Calu3 (cell line): ENCODE measurements at regions not wholly inside any gene's neighbourhood (a gene's known extent, or its start where the extent isn't known, plus 50 kb on each side); places are given as distances from the start of the nearest gene placed in this dataset.
A peak's percentile ranks its signal among the peaks of the same experiment; 100 is the strongest.
"Not testable (repeated sequence)": the region's sequence is repeated elsewhere in the genome, so short reads cannot be mapped to it uniquely, and the experiment has no call there.

Source experiments
- BruUV-seq: library from RNA; stranded (reverse); fragments of 400-500 nt; replicated peaks from 2 replicates; lab custom pipeline; 2021; lab: Mats Ljungman, UMichigan
- CTCF ChIA-PET: fragments of 300-600 bp; sonication (Branson Sonifier 250); formaldehyde crosslinking; loops from one replicate; lab custom pipeline; 2022; ENCODE audit warnings: antibody characterized with exemption; lab: Charles Lee
- DNase-seq: peaks from one replicate; pipeline ENCODE4 v3.0.0; 2022
- H3K27ac Mint-ChIP-seq: one replicate; pipeline ENCODE4 v1.8.0; 2022; ENCODE audit warnings: mixed read lengths; ENCODE audit not compliant: unreplicated experiment
- H3K27me3 Mint-ChIP-seq: one replicate; pipeline ENCODE4 v1.8.0; 2022; ENCODE audit warnings: mixed read lengths; ENCODE audit not compliant: unreplicated experiment
- H3K36me3 Mint-ChIP-seq: one replicate; pipeline ENCODE4 v1.8.0; 2022; ENCODE audit warnings: mild to moderate bottlenecking, moderate library complexity, mixed read lengths; ENCODE audit not compliant: insufficient read depth, unreplicated experiment
- H3K4me1 Mint-ChIP-seq: one replicate; pipeline ENCODE4 v1.8.0; 2022; ENCODE audit warnings: mild to moderate bottlenecking, low read depth, mixed read lengths; ENCODE audit not compliant: unreplicated experiment
- H3K4me3 Mint-ChIP-seq: one replicate; pipeline ENCODE4 v1.8.0; 2022; ENCODE audit warnings: mild to moderate bottlenecking, low read depth, moderate library complexity, mixed read lengths; ENCODE audit not compliant: unreplicated experiment
- H3K9me3 Mint-ChIP-seq: one replicate; pipeline ENCODE4 v1.8.0; 2022; ENCODE audit warnings: low read depth, mixed read lengths; ENCODE audit not compliant: unreplicated experiment
- intact Hi-C: fragments of 100-400 bp; cut with micrococcal nuclease; formaldehyde crosslinking; loops from one replicate; pipeline ENCODE4 v1.10.0; 2022; ENCODE audit not compliant: unreplicated experiment
- TF ChIP-seq, protein P1 (sequence below): fragments of 200-600 bp; IDR thresholded peaks from one replicate; pipeline ENCODE4 v1.8.0; 2022; ENCODE audit warnings: antibody characterized with exemption; ENCODE audit not compliant: unreplicated experiment

DNA sequence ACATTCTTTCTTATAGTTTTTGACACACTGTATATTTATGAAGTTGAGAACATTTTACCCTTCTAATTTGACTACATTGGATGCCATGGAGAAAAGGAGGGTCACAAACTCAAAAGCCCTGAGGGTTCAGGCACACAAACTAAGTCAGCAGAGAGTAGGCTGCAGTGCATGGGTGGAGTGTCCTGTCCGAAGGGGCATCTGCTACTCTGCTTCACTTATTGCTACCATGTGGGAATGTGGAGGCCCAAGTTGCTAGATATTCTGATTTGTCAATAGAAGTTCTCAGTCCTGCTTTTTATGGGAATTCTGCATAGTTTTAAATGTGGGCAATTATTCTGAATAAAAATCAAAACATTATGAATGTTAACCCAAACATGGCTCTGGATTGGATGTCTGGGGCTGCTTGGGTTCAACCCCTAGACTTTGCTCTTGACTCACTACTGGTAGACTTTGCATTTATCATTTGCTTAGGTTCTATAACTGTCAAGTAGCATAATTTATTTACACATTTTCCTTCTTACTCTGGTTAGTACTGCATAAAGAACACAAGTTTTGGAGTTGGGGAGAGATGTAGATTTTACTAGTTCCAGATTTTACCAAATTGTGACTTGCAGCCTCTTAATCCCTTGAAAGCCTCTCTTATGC is 255.1 kb downstream of the SPRY1 start:
- peaks cover 9% of the 10 kb centered on the region for H3K4me1 Mint-ChIP-seq
- H3K36me3 Mint-ChIP-seq = no peaks in the 10 kb centered on the region
- TF ChIP-seq, protein P1, sequence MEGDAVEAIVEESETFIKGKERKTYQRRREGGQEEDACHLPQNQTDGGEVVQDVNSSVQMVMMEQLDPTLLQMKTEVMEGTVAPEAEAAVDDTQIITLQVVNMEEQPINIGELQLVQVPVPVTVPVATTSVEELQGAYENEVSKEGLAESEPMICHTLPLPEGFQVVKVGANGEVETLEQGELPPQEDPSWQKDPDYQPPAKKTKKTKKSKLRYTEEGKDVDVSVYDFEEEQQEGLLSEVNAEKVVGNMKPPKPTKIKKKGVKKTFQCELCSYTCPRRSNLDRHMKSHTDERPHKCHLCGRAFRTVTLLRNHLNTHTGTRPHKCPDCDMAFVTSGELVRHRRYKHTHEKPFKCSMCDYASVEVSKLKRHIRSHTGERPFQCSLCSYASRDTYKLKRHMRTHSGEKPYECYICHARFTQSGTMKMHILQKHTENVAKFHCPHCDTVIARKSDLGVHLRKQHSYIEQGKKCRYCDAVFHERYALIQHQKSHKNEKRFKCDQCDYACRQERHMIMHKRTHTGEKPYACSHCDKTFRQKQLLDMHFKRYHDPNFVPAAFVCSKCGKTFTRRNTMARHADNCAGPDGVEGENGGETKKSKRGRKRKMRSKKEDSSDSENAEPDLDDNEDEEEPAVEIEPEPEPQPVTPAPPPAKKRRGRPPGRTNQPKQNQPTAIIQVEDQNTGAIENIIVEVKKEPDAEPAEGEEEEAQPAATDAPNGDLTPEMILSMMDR = no peak
- intact Hi-C loops = loop anchor here (5.0 to 10.0 kb wide), 3 partner anchors 49 to 177 kb away; no protein-coding TSS in a partner anchor
- H3K9me3 Mint-ChIP-seq = peaks cover 2% of the 10 kb centered on the region
- no peak overlapping the region for H3K4me3 Mint-ChIP-seq
- BruUV-seq = no TSS peak
- CTCF ChIA-PET = interaction anchor here (0.8 kb wide), 1 partner anchor 302 kb away, joined by 3 read pairs; no protein-coding TSS in a partner anchor
- no peak overlapping the region for H3K27ac Mint-ChIP-seq
- no peak for DNase-seq
- no peaks in the 10 kb centered on the region for H3K27me3 Mint-ChIP-seq

GRCh38 chr4:123652476-123652875 is 255.9 kb downstream of the SPRY1 start:
- no peak for DNase-seq
- Mint-ChIP-seq H3K4me3 (no peak overlapping the region), H3K9me3 (peaks cover 2% of the 10 kb centered on the region), H3K27me3 (no peaks in the 10 kb centered on the region), H3K36me3 (no peaks in the 10 kb centered on the region), H3K27ac (no peak overlapping the region), H3K4me1 (peaks cover 9% of the 10 kb centered on the region)
- intact Hi-C loops = loop anchor here (5.0 to 10.0 kb wide), 3 partner anchors 50 to 178 kb away; no protein-coding TSS in a partner anchor
- CTCF ChIA-PET = no interaction called here
- no TSS peak for BruUV-seq
- TF ChIP-seq, protein P1 = no peak

GRCh38 chr4:123653236-123653635 is 256.6 kb downstream of the SPRY1 start:
- no TSS peak for BruUV-seq
- H3K4me1 Mint-ChIP-seq = peaks cover 9% of the 10 kb centered on the region
- DNase-seq = no peak
- no peaks in the 10 kb centered on the region for H3K36me3 Mint-ChIP-seq
- no peaks in the 10 kb centered on the region for H3K27me3 Mint-ChIP-seq
- TF ChIP-seq, protein P1 = no peak
- no peak overlapping the region for H3K4me3 Mint-ChIP-seq
- CTCF ChIA-PET = no interaction called here
- H3K9me3 Mint-ChIP-seq = peaks cover 2% of the 10 kb centered on the region
- intact Hi-C loops = loop anchor here (5.0 to 10.0 kb wide), 3 partner anchors 51 to 178 kb away; no protein-coding TSS in a partner anchor
- no peak overlapping the region for H3K27ac Mint-ChIP-seq

DNA sequence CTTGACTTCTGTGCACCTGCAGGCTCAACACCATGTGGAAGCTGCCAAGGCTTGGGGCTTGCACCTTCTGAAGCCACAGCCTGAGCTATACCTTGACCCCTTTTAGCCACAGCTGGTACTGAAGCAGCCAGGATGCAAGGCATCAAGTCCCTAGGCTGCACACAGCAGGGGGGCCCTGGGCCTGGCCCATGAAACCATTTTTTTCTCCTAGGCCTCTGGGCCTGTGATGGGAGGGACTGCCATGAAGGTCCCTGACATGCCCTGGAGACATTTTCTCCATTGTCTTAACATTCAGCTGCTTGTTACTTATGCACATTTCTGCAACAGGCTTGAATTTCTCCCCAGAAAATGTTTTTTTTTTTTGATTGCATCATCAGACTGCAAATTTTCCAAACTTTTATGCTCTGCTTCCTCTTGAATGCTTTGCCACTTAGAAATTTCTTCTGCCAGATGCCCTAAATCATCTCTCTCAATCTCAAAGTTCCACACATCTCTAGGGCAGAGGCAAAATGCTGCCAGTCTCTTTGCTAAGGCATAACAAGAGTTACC is 260.2 kb downstream of the SPRY1 start:
- not testable (repeated sequence) for DNase-seq, H3K9me3 Mint-ChIP-seq, H3K36me3 Mint-ChIP-seq, H3K27me3 Mint-ChIP-seq, H3K4me3 Mint-ChIP-seq, BruUV-seq
- peaks cover 19% of the 10 kb centered on the region for H3K4me1 Mint-ChIP-seq
- H3K27ac Mint-ChIP-seq = peak overlapping the region; percentile 10
- intact Hi-C loops = loop anchor here (10.0 kb wide), 1 partner anchor 182 kb away; no protein-coding TSS in a partner anchor
- CTCF ChIA-PET = interaction anchor here (0.6 kb wide), 1 partner anchor 45 kb away, joined by 3 read pairs; no protein-coding TSS in a partner anchor

- BruUV-seq, DNase-seq, H3K36me3 Mint-ChIP-seq, H3K4me3 Mint-ChIP-seq, H3K27me3 Mint-ChIP-seq, CTCF ChIA-PET, H3K9me3 Mint-ChIP-seq: not testable (repeated sequence)
- H3K4me1 Mint-ChIP-seq = peaks cover 19% of the 10 kb centered on the region
- intact Hi-C loops = loop anchor here (10.0 kb wide), 1 partner anchor 183 kb away; no protein-coding TSS in a partner anchor
- H3K27ac Mint-ChIP-seq = peak overlapping the region; percentile 10
These were observed 261.0 kb downstream of the SPRY1 start for GRCh38 chr4:123657606-123658005.
